Left renal pelvis (tissue), 4 donors: ENCODE measurements at regions not wholly inside any gene's neighbourhood (a gene's known extent, or its start where the extent isn't known, plus 50 kb on each side); places are given as distances from the start of the nearest gene placed in this dataset.
"Not testable (repeated sequence)": the region's sequence is repeated elsewhere in the genome, so short reads cannot be mapped to it uniquely, and the experiment has no call there.

ENCODE experiments used
- DNase-seq, 4 donors: peaks; one replicate each; pipeline ENCODE4 v3.0.0-alpha.2; 2013; ENCODE audit warnings: low read depth in 4 of 4, low spot score in 3 of 4

- no peak for DNase-seq
These were observed 87.5 kb upstream of the ERCC6L2 start for GRCh38 chr9:95788021-95788420.

- no peak for DNase-seq
These were observed 90.3 kb upstream of the ERCC6L2 start for GRCh38 chr9:95785209-95785608.

- DNase-seq, result no peak
These were observed 91.2 kb upstream of the ERCC6L2 start for GRCh38 chr9:95784318-95784717.

GRCh38 chr9:95783426-95783975 is 92.0 kb upstream of the ERCC6L2 start:
- no peak for DNase-seq

- DNase-seq, result no peak
These were observed 94.7 kb upstream of the ERCC6L2 start for GRCh38 chr9:95780751-95781150.

GRCh38 chr9:95780121-95780520 is 95.4 kb upstream of the ERCC6L2 start:
- DNase-seq, result no peak

GRCh38 chr9:95779597-95779996 is 95.9 kb upstream of the ERCC6L2 start:
- DNase-seq, result not testable (repeated sequence)

- no peak for DNase-seq
These were observed 96.5 kb upstream of the ERCC6L2 start for GRCh38 chr9:95778957-95779356.

- DNase-seq, result no peak
These were observed 98.4 kb upstream of the ERCC6L2 start for GRCh38 chr9:95777136-95777535.

GRCh38 chr9:95776176-95776575 is 99.3 kb upstream of the ERCC6L2 start:
- DNase-seq, result no peak

GRCh38 chr9:95775191-95775590 is 100.3 kb upstream of the ERCC6L2 start:
- no peak for DNase-seq

GRCh38 chr9:95773053-95773418 is 102.5 kb upstream of the ERCC6L2 start:
- DNase-seq, result no peak

- DNase-seq, result peak in 2 of 4 donors; percentile 56 to 61
These were observed 103.0 kb upstream of the ERCC6L2 start for GRCh38 chr9:95772320-95773052.

- DNase-seq, result no peak
These were observed 103.8 kb upstream of the ERCC6L2 start for GRCh38 chr9:95771556-95772246.

- DNase-seq, result no peak
These were observed 104.8 kb upstream of the ERCC6L2 start for GRCh38 chr9:95770653-95771131.

GRCh38 chr9:95769909-95770433 is 105.5 kb upstream of the ERCC6L2 start:
- DNase-seq, result no peak

- DNase-seq, result no peak
These were observed 106.0 kb upstream of the ERCC6L2 start for GRCh38 chr9:95769473-95769872.

GRCh38 chr9:95766906-95767305 is 108.6 kb upstream of the ERCC6L2 start:
- DNase-seq, result no peak

GRCh38 chr9:95764533-95765319 is 110.8 kb upstream of the ERCC6L2 start:
- DNase-seq, result no peak

- no peak for DNase-seq
These were observed 111.5 kb upstream of the ERCC6L2 start for GRCh38 chr9:95763983-95764382.

- no peak for DNase-seq
These were observed 112.5 kb upstream of the ERCC6L2 start for GRCh38 chr9:95763006-95763405.
